Lower leg skin (tissue), 3 donors: ENCODE measurements at regions not wholly inside any gene's neighbourhood (a gene's known extent, or its start where the extent isn't known, plus 50 kb on each side); places are given as distances from the start of the nearest gene placed in this dataset.

Source experiments
- CTCF ChIP-seq, 3 donors: fragments of 450-650 bp; IDR thresholded peaks; one replicate each; pipeline ENCODE4 v1.5.1; 2016; ENCODE audit warnings: antibody characterized with exemption in 3 of 3, mild to moderate bottlenecking in 3 of 3, moderate library complexity in 2 of 3
- POLR2A ChIP-seq, 2 donors: fragments of 450-650 bp; IDR thresholded peaks; one replicate each; pipeline ENCODE4 v1.6.1; 2016 to 2017; ENCODE audit warnings: antibody characterized with exemption in 2 of 2, mild to moderate bottlenecking in 1 of 2, moderate library complexity in 1 of 2

- no peak for TF ChIP-seq CTCF (IDR thresholded peaks at IDR 0.05)
- no peak for TF ChIP-seq POLR2A (IDR thresholded peaks at IDR 0.05)
Observed at GRCh38 chr2:217098435-217098834, 238.6 kb upstream of the TNP1 start.
